ENCODE measurements at regions not wholly inside any gene's neighbourhood (a gene's known extent, or its start where the extent isn't known, plus 50 kb on each side); places are given as distances from the start of the nearest gene placed in this dataset.

DNA sequence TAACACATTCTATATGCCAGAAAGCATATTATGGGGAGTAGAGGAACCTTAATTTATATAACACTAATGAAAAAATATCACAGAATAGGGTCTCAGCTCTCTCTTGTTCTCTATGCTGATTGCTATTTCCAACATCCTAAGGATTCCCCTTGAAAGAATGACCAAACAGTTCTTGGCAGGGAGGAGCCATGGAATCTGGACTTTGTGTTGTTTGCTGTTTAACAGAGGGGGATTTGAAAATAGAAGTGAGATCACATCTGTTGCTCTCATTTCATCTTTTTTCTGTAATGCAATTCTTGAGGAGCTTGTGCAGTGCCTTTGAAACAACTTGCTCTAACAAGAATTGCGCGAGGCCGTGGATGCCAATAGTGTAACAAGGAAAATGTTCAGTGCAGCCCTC lies 755.3 kb downstream of the TLE1 start:
- TF ChIP-seq, protein P1, sequence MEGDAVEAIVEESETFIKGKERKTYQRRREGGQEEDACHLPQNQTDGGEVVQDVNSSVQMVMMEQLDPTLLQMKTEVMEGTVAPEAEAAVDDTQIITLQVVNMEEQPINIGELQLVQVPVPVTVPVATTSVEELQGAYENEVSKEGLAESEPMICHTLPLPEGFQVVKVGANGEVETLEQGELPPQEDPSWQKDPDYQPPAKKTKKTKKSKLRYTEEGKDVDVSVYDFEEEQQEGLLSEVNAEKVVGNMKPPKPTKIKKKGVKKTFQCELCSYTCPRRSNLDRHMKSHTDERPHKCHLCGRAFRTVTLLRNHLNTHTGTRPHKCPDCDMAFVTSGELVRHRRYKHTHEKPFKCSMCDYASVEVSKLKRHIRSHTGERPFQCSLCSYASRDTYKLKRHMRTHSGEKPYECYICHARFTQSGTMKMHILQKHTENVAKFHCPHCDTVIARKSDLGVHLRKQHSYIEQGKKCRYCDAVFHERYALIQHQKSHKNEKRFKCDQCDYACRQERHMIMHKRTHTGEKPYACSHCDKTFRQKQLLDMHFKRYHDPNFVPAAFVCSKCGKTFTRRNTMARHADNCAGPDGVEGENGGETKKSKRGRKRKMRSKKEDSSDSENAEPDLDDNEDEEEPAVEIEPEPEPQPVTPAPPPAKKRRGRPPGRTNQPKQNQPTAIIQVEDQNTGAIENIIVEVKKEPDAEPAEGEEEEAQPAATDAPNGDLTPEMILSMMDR (IDR thresholded peaks at IDR 0.05), result no peak
- TF ChIP-seq EP300 (IDR thresholded peaks at IDR 0.05), result no peak
